Astrocyte (in vitro differentiated cells and primary cell): ENCODE measurements at regions not wholly inside any gene's neighbourhood (a gene's known extent, or its start where the extent isn't known, plus 50 kb on each side); places are given as distances from the start of the nearest gene placed in this dataset.

ENCODE experiments used
- CTCF ChIP-seq: IDR thresholded peaks from 2 replicates; pipeline ENCODE4 v1.5.1; 2011; ENCODE audit warnings: low read depth, mild to moderate bottlenecking, inconsistent platforms, low read length, moderate library complexity; ENCODE audit not compliant: insufficient read depth
- EZH2 ChIP-seq: IDR thresholded peaks from 2 replicates; pipeline ENCODE4 v1.6.1; 2012; ENCODE audit warnings: mild to moderate bottlenecking, low read length, inconsistent platforms; ENCODE audit not compliant: insufficient read depth

DNA sequence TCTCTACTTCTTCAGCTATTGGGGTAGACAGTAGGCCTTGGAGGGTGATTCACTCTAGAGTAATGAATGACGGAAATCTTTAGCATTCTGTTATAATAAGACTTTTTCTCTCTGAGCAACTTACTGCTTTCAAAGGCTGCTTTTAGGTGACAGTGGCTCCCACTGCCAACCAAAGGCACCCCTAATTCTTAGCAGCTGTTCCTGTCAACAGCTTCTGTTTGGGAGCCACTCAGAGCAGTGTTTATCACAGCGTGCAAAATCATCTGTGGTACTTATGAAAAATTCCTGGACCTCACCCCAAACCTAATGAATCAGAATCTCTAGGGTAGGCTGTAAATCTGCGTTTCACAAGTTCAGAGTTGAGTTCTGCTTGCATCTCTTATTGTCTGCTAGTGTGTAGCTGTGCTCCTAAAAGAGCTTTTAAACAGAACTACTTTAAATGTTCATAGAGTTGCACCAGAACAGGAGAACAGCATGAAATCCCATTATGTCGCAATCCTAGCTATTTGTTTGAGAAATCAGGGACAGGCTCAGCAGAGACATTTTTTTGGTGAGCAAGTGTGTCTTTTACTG lies 52.8 kb upstream of the POU4F2 start:
- TF ChIP-seq CTCF = no peak
- no peak for TF ChIP-seq EZH2
